ENCODE measurements at regions not wholly inside any gene's neighbourhood (a gene's known extent, or its start where the extent isn't known, plus 50 kb on each side); places are given as distances from the start of the nearest gene placed in this dataset.
"Not testable (repeated sequence)": the region's sequence is repeated elsewhere in the genome, so short reads cannot be mapped to it uniquely, and the experiment has no call there.

- FAIRE-seq: no peak
These were observed 90.7 kb upstream of the DCLK2 start for GRCh38 chr4:149987330-149988086.

- no peak for FAIRE-seq
These were observed 90.2 kb upstream of the DCLK2 start for GRCh38 chr4:149988087-149988410.

GRCh38 chr4:149993030-149993429, 85.2 kb upstream of the DCLK2 start:
- FAIRE-seq: no peak

- no peak for FAIRE-seq
These were observed 83.0 kb upstream of the DCLK2 start for GRCh38 chr4:149995134-149995756.

- FAIRE-seq: no peak
These were observed 80.3 kb upstream of the DCLK2 start for GRCh38 chr4:149997881-149998421.

GRCh38 chr4:149999485-150000074, 78.7 kb upstream of the DCLK2 start:
- peak; percentile 75 for FAIRE-seq

- no peak for FAIRE-seq
These were observed 76.4 kb upstream of the DCLK2 start for GRCh38 chr4:150001815-150002214.

- FAIRE-seq: no peak
These were observed 75.7 kb upstream of the DCLK2 start for GRCh38 chr4:150002561-150002960.

- no peak for FAIRE-seq
These were observed 73.8 kb upstream of the DCLK2 start for GRCh38 chr4:150004481-150004880.

- FAIRE-seq: no peak
These were observed 72.7 kb upstream of the DCLK2 start for GRCh38 chr4:150005537-150005936.

- FAIRE-seq: no peak
These were observed 72.0 kb upstream of the DCLK2 start for GRCh38 chr4:150006197-150006596.

- FAIRE-seq: no peak
These were observed 70.7 kb upstream of the DCLK2 start for GRCh38 chr4:150007512-150007911.

- FAIRE-seq: no peak
These were observed 69.7 kb upstream of the DCLK2 start for GRCh38 chr4:150008546-150008945.

GRCh38 chr4:150009533-150009932, 68.7 kb upstream of the DCLK2 start:
- FAIRE-seq: no peak

GRCh38 chr4:150010525-150011126, 67.6 kb upstream of the DCLK2 start:
- no peak for FAIRE-seq

- no peak for FAIRE-seq
These were observed 65.3 kb upstream of the DCLK2 start for GRCh38 chr4:150012851-150013360.

GRCh38 chr4:150015910-150016309, 62.3 kb upstream of the DCLK2 start:
- not testable (repeated sequence) for FAIRE-seq

GRCh38 chr4:150016621-150017020, 61.6 kb upstream of the DCLK2 start:
- FAIRE-seq: not testable (repeated sequence)

- no peak for FAIRE-seq
These were observed 60.0 kb upstream of the DCLK2 start for GRCh38 chr4:150018257-150018656.

GRCh38 chr4:150021483-150021882, 56.8 kb upstream of the DCLK2 start:
- FAIRE-seq: no peak

GRCh38 chr4:150023489-150023888, 54.8 kb upstream of the DCLK2 start:
- FAIRE-seq: no peak

GRCh38 chr4:150026987-150027386, 51.3 kb upstream of the DCLK2 start:
- FAIRE-seq: not testable (repeated sequence)
